Keratinocyte (primary cell): ENCODE measurements at regions not wholly inside any gene's neighbourhood (a gene's known extent, or its start where the extent isn't known, plus 50 kb on each side); places are given as distances from the start of the nearest gene placed in this dataset.

Experiments used
- DNase-seq: peaks from one replicate; pipeline ENCODE4 v3.0.0-alpha.2; 2011; ENCODE audit warnings: low read depth, missing footprints, low spot score
- FAIRE-seq: peaks from 2 replicates; lab custom pipeline; 2011; peaks lifted over from hg19 to GRCh38; lab: Jason Lieb, UNC
- H2AFZ ChIP-seq: 2 replicates; pipeline ENCODE4 v1.6.0; 2012; ENCODE audit warnings: low read length, control low read depth, inconsistent platforms; ENCODE audit not compliant: control insufficient read depth
- H3K27ac ChIP-seq: 2 replicates; pipeline ENCODE4 v1.5.1; 2011; ENCODE audit warnings: low read length; ENCODE audit not compliant: control insufficient read depth, insufficient read depth
- H3K27me3 ChIP-seq: 3 replicates; pipeline ENCODE4 v1.6.0; 2011; ENCODE audit warnings: low read length; ENCODE audit not compliant: control insufficient read depth, insufficient read depth; ENCODE audit errors: extremely low read depth
- H3K36me3 ChIP-seq, 2 experiments: 2 replicates in 1 of 2; 3 replicates in 1 of 2; pipeline ENCODE4 v1.5.1; 2011; ENCODE audit warnings: low read length in 2 of 2, mild to moderate bottlenecking in 1 of 2; ENCODE audit not compliant: control insufficient read depth in 2 of 2, insufficient read depth in 2 of 2; ENCODE audit errors: extremely low read depth in 1 of 2
- H3K4me1 ChIP-seq: 3 replicates; pipeline ENCODE4 v1.5.1; 2011; ENCODE audit warnings: low read length; ENCODE audit not compliant: control insufficient read depth, insufficient read depth; ENCODE audit errors: extremely low read depth
- H3K4me2 ChIP-seq: 3 replicates; pipeline ENCODE4 v1.6.0; 2011; ENCODE audit warnings: low read depth, low read length; ENCODE audit not compliant: control insufficient read depth, insufficient read depth; ENCODE audit errors: extremely low read depth
- H3K4me3 ChIP-seq, 3 experiments: fragments of 200-600 bp in 1 of 3; sonication (generic) in 1 of 3; 2 replicates in 2 of 3; 3 replicates in 1 of 3; pipeline ENCODE4 v1.5.1; 2011 to 2016; ENCODE audit warnings: low read length in 3 of 3, mild to moderate bottlenecking in 3 of 3, control low read depth in 2 of 3, inconsistent platforms in 1 of 3, low read depth in 1 of 3, mixed read lengths in 1 of 3, mixed run types in 1 of 3, moderate library complexity in 1 of 3; ENCODE audit not compliant: control insufficient read depth in 2 of 3, insufficient read depth in 2 of 3; ENCODE audit errors: extremely low read depth in 1 of 3
- H3K79me2 ChIP-seq: 2 replicates; pipeline ENCODE4 v1.6.0; 2012; ENCODE audit warnings: low read length; ENCODE audit not compliant: control insufficient read depth, insufficient read depth
- H3K9ac ChIP-seq: 3 replicates; pipeline ENCODE4 v1.6.0; 2011; ENCODE audit warnings: low read length; ENCODE audit not compliant: control insufficient read depth, insufficient read depth; ENCODE audit errors: extremely low read depth
- H3K9me1 ChIP-seq: 3 replicates; pipeline ENCODE4 v1.6.0; 2011; ENCODE audit warnings: low read length; ENCODE audit not compliant: control insufficient read depth, insufficient read depth; ENCODE audit errors: extremely low read depth
- H3K9me3 ChIP-seq: 2 replicates; pipeline ENCODE4 v1.5.1; 2012; ENCODE audit warnings: low read depth, low read length; ENCODE audit not compliant: control insufficient read depth
- H4K20me1 ChIP-seq: 3 replicates; pipeline ENCODE4 v1.6.0; 2011; ENCODE audit warnings: low read length; ENCODE audit not compliant: control insufficient read depth, insufficient read depth; ENCODE audit errors: extremely low read depth
- EZH2 ChIP-seq: IDR thresholded peaks from one replicate; pipeline ENCODE4 v1.6.1; 2012; ENCODE audit warnings: inconsistent platforms, mild to moderate bottlenecking, low read length, moderate library complexity
- dilution Hi-C: fragments of 300-500 bp; cut with MboI; formaldehyde crosslinking; loops from one replicate; pipeline ENCODE4 v1.7.0; 2020; ENCODE audit warnings: low sequenced_read_pairs; ENCODE audit not compliant: extremely low pct_ligation_motif_present
- TF ChIP-seq, protein P1 (sequence below), 3 experiments: IDR thresholded peaks in 1 of 3; conservative IDR thresholded peaks in 1 of 3; optimal IDR thresholded peaks in 1 of 3; 2 replicates in 2 of 3; 3 replicates in 1 of 3; pipeline versions ENCODE3 to v1.5.1; 2011; ENCODE audit warnings: low read length in 3 of 3, mild to moderate bottlenecking in 3 of 3, moderate library complexity in 2 of 3, control low read depth in 1 of 3, inconsistent platforms in 1 of 3; ENCODE audit not compliant: insufficient read depth in 2 of 3; ENCODE audit errors: extremely low read depth in 1 of 3

DNA sequence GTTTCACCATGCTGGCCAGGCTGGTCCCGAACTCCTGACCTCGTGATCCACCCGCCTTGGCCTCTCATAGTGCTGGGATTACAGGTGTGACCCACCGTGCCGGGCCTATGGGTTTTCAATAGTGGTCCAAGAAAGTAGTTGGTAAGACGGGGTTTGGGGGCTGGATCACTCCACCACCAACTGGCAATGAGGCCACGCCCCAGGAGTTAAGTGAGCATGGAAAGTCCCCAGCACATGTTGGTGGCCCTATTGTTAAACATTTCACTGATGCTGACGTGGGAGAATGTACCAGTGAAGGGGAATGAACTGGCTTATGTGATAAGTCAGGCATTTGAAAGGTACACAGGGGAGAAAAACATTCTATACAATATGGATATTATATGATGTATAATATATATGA, 80.4 kb downstream of the CHRD start:
- H3K4me2 ChIP-seq = no peak overlapping the region
- H3K36me3 ChIP-seq = no peaks in the 10 kb centered on the region
- no peaks in the 10 kb centered on the region for H3K9me1 ChIP-seq
- H2AFZ ChIP-seq = no peak overlapping the region
- H3K27me3 ChIP-seq = no peaks in the 10 kb centered on the region
- FAIRE-seq = no peak
- H3K4me1 ChIP-seq = peaks cover 8% of the 10 kb centered on the region
- DNase-seq = no peak
- no peak overlapping the region for H3K27ac ChIP-seq
- dilution Hi-C loops = no loop called here
- TF ChIP-seq, protein P1, sequence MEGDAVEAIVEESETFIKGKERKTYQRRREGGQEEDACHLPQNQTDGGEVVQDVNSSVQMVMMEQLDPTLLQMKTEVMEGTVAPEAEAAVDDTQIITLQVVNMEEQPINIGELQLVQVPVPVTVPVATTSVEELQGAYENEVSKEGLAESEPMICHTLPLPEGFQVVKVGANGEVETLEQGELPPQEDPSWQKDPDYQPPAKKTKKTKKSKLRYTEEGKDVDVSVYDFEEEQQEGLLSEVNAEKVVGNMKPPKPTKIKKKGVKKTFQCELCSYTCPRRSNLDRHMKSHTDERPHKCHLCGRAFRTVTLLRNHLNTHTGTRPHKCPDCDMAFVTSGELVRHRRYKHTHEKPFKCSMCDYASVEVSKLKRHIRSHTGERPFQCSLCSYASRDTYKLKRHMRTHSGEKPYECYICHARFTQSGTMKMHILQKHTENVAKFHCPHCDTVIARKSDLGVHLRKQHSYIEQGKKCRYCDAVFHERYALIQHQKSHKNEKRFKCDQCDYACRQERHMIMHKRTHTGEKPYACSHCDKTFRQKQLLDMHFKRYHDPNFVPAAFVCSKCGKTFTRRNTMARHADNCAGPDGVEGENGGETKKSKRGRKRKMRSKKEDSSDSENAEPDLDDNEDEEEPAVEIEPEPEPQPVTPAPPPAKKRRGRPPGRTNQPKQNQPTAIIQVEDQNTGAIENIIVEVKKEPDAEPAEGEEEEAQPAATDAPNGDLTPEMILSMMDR (optimal IDR thresholded peaks at IDR 0.05 in 1 of 3, IDR thresholded peaks at IDR 0.05 in 1 of 3, conservative IDR thresholded peaks at IDR 0.05 in 1 of 3; ENCODE audit: extremely low read depth in 1 of 3, insufficient read depth in 2 of 3, low read length in 3 of 3) = no peak
- H3K9me3 ChIP-seq = no peaks in the 10 kb centered on the region
- no peak overlapping the region for H3K4me3 ChIP-seq
- no peaks in the 10 kb centered on the region for H3K79me2 ChIP-seq
- no peaks in the 10 kb centered on the region for H4K20me1 ChIP-seq
- no peak overlapping the region for H3K9ac ChIP-seq

DNA sequence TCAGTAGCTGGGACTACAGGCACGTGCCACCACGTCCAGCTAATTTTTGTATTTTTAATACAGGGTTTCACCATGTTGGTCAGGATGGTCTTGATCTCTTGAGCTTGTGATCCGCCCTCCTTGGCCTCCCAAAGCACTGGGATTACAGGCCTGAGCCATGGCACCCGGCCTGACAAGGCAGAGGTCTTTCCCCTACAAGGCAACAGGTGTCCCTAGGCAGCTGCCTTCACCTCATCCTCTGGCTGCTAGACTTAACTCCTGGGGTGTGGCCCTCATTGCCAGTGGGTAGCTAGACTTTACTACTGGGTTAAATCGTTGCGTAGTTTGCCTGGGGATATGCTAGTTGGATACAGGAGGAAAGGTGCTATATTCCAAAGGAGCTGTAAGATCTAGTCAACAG, 81.4 kb downstream of the CHRD start:
- no peaks in the 10 kb centered on the region for H3K9me3 ChIP-seq
- no peaks in the 10 kb centered on the region for H4K20me1 ChIP-seq
- no peak overlapping the region for H2AFZ ChIP-seq
- H3K36me3 ChIP-seq = no peaks in the 10 kb centered on the region
- dilution Hi-C loops = no loop called here
- no peaks in the 10 kb centered on the region for H3K9me1 ChIP-seq
- TF ChIP-seq, protein P1 (optimal IDR thresholded peaks at IDR 0.05 in 1 of 3, IDR thresholded peaks at IDR 0.05 in 1 of 3, conservative IDR thresholded peaks at IDR 0.05 in 1 of 3; ENCODE audit: extremely low read depth in 1 of 3, insufficient read depth in 2 of 3, low read length in 3 of 3) = no peak
- no peak for TF ChIP-seq EZH2
- H3K9ac ChIP-seq = no peak overlapping the region
- no peak overlapping the region for H3K4me2 ChIP-seq
- H3K4me1 ChIP-seq = peaks cover 15% of the 10 kb centered on the region
- no peak overlapping the region for H3K27ac ChIP-seq
- no peaks in the 10 kb centered on the region for H3K79me2 ChIP-seq
- H3K4me3 ChIP-seq = no peak overlapping the region
- FAIRE-seq = no peak
- no peaks in the 10 kb centered on the region for H3K27me3 ChIP-seq
- DNase-seq = no peak
